KOPT-K1 (cell line): ENCODE measurements at regions not wholly inside any gene's neighbourhood (a gene's known extent, or its start where the extent isn't known, plus 50 kb on each side); places are given as distances from the start of the nearest gene placed in this dataset.
A peak's percentile ranks its signal among the peaks of the same experiment; 100 is the strongest.

Source experiments
- H3K27ac ChIP-seq: fragments of 200-600 bp; sonication (generic); 2 replicates; pipeline ENCODE4 v1.5.1; 2016; ENCODE audit warnings: antibody characterized with exemption, mild to moderate bottlenecking, low read depth, low read length; ENCODE audit not compliant: poor library complexity, severe bottlenecking
- H3K36me3 ChIP-seq: fragments of 200-600 bp; sonication (generic); 2 replicates; pipeline ENCODE4 v1.5.1; 2017; ENCODE audit warnings: antibody characterized with exemption, mild to moderate bottlenecking, low read length, moderate library complexity; ENCODE audit not compliant: insufficient read depth
- H3K9me3 ChIP-seq: fragments of 200-600 bp; sonication (generic); 2 replicates; pipeline ENCODE4 v1.5.1; 2017; ENCODE audit warnings: antibody characterized with exemption, low read length, mild to moderate bottlenecking; ENCODE audit not compliant: insufficient read depth, poor library complexity, severe bottlenecking

- Histone ChIP-seq H3K27ac (no peak overlapping the region), H3K36me3 (no peaks in the 10 kb centered on the region), H3K9me3 (no peaks in the 10 kb centered on the region)
Measured at GRCh38 chr6:90716376-90716775, 129.5 kb upstream of the MAP3K7 start.

- Histone ChIP-seq H3K27ac (no peak overlapping the region), H3K36me3 (no peaks in the 10 kb centered on the region), H3K9me3 (no peaks in the 10 kb centered on the region)
Measured at GRCh38 chr6:90715093-90715655, 128.3 kb upstream of the MAP3K7 start.

GRCh38 chr6:90714319-90714718 lies 127.4 kb upstream of the MAP3K7 start:
- Histone ChIP-seq H3K9me3 (no peaks in the 10 kb centered on the region), H3K36me3 (no peaks in the 10 kb centered on the region), H3K27ac (no peak overlapping the region)

GRCh38 chr6:90712114-90712513 lies 125.2 kb upstream of the MAP3K7 start:
- Histone ChIP-seq H3K27ac (no peak overlapping the region), H3K36me3 (no peaks in the 10 kb centered on the region), H3K9me3 (no peaks in the 10 kb centered on the region)

- Histone ChIP-seq H3K27ac (no peak overlapping the region), H3K36me3 (no peaks in the 10 kb centered on the region), H3K9me3 (no peaks in the 10 kb centered on the region)
Measured at GRCh38 chr6:90709431-90709996, 122.6 kb upstream of the MAP3K7 start.

GRCh38 chr6:90708206-90708737 lies 121.4 kb upstream of the MAP3K7 start:
- Histone ChIP-seq H3K27ac (no peak overlapping the region), H3K9me3 (no peaks in the 10 kb centered on the region), H3K36me3 (no peaks in the 10 kb centered on the region)

- H3K9me3 ChIP-seq = no peaks in the 10 kb centered on the region
- no peak overlapping the region for H3K27ac ChIP-seq
- H3K36me3 ChIP-seq = no peaks in the 10 kb centered on the region
Measured at GRCh38 chr6:90707246-90707645, 120.4 kb upstream of the MAP3K7 start.

GRCh38 chr6:90703336-90703735 lies 116.5 kb upstream of the MAP3K7 start:
- no peaks in the 10 kb centered on the region for H3K9me3 ChIP-seq
- no peak overlapping the region for H3K27ac ChIP-seq
- H3K36me3 ChIP-seq = no peaks in the 10 kb centered on the region

- H3K36me3 ChIP-seq = no peaks in the 10 kb centered on the region
- H3K27ac ChIP-seq = no peak overlapping the region
- H3K9me3 ChIP-seq = no peaks in the 10 kb centered on the region
Measured at GRCh38 chr6:90701926-90702325, 115.1 kb upstream of the MAP3K7 start.

- Histone ChIP-seq H3K9me3 (no peaks in the 10 kb centered on the region), H3K27ac (no peak overlapping the region), H3K36me3 (no peaks in the 10 kb centered on the region)
Measured at GRCh38 chr6:90701146-90701781, 114.4 kb upstream of the MAP3K7 start.

GRCh38 chr6:90695316-90695715 lies 108.4 kb upstream of the MAP3K7 start:
- H3K27ac ChIP-seq = peak overlapping the region; percentile 43
- H3K9me3 ChIP-seq = no peaks in the 10 kb centered on the region
- H3K36me3 ChIP-seq = no peaks in the 10 kb centered on the region

- Histone ChIP-seq H3K9me3 (no peaks in the 10 kb centered on the region), H3K27ac (peak overlapping the region; percentile 28)
Measured at GRCh38 chr6:90694802-90695201, 107.9 kb upstream of the MAP3K7 start.

GRCh38 chr6:90691823-90692222 lies 105.0 kb upstream of the MAP3K7 start:
- H3K36me3 ChIP-seq = no peaks in the 10 kb centered on the region
- H3K9me3 ChIP-seq = no peaks in the 10 kb centered on the region
- H3K27ac ChIP-seq = no peak overlapping the region

More at GRCh38 chr6:90694802-90695201, 107.9 kb upstream of the MAP3K7 start:
- no peaks in the 10 kb centered on the region for H3K36me3 ChIP-seq

GRCh38 chr6:90689172-90689571 lies 102.3 kb upstream of the MAP3K7 start:
- Histone ChIP-seq H3K27ac (no peak overlapping the region), H3K9me3 (no peaks in the 10 kb centered on the region), H3K36me3 (no peaks in the 10 kb centered on the region)

GRCh38 chr6:90687775-90688380 lies 101.0 kb upstream of the MAP3K7 start:
- no peaks in the 10 kb centered on the region for H3K9me3 ChIP-seq
- no peak overlapping the region for H3K27ac ChIP-seq
- H3K36me3 ChIP-seq = no peaks in the 10 kb centered on the region
